Lung (tissue), 11 donors: ENCODE measurements at regions not wholly inside any gene's neighbourhood (a gene's known extent, or its start where the extent isn't known, plus 50 kb on each side); places are given as distances from the start of the nearest gene placed in this dataset.

Source experiments
- ATAC-seq: fragments of 200-7000 bp; cut with Tn5 transposase; one replicate; pipeline ENCODE4 v1.9.1; 2020; ENCODE audit warnings: moderate number of reproducible peaks; ENCODE audit not compliant: insufficient read depth, low FRiP score
- DNase-seq, 3 donors: peaks; one replicate each; pipeline ENCODE4 v3.0.0-alpha.2; 2013 to 2017
- H3K27ac ChIP-seq, 2 donors: one replicate each; pipeline ENCODE4 v1.5.1; 2013; ENCODE audit warnings: mild to moderate bottlenecking in 2 of 2, moderate library complexity in 2 of 2, control low read depth in 1 of 2, inconsistent platforms in 1 of 2, low read depth in 1 of 2, low read length in 1 of 2
- H3K27me3 ChIP-seq, 3 donors: one replicate each; pipeline ENCODE4 v1.5.1; 2013; ENCODE audit warnings: low read length in 2 of 3; ENCODE audit not compliant: control insufficient read depth in 3 of 3, insufficient read depth in 3 of 3
- H3K36me3 ChIP-seq, 4 donors: one replicate each; pipeline ENCODE4 v1.5.1; 2013; ENCODE audit warnings: low read length in 4 of 4, mild to moderate bottlenecking in 1 of 4, moderate library complexity in 1 of 4; ENCODE audit not compliant: control insufficient read depth in 4 of 4, insufficient read depth in 4 of 4
- H3K4me1 ChIP-seq, 5 donors: one replicate each; pipeline ENCODE4 v1.5.1; 2013; ENCODE audit warnings: low read length in 5 of 5, mild to moderate bottlenecking in 2 of 5, moderate library complexity in 1 of 5; ENCODE audit not compliant: control insufficient read depth in 5 of 5, insufficient read depth in 5 of 5
- H3K4me3 ChIP-seq: one replicate; pipeline ENCODE4 v1.5.1; 2013; ENCODE audit warnings: mild to moderate bottlenecking, control low read depth, moderate library complexity
- H3K9ac ChIP-seq, 2 donors: one replicate each; pipeline ENCODE4 v1.5.1; 2013; ENCODE audit warnings: low read length in 2 of 2, control low read depth in 1 of 2; ENCODE audit not compliant: insufficient read depth in 1 of 2
- H3K9me3 ChIP-seq, 4 donors: one replicate each; pipeline ENCODE4 v1.5.1; 2013; ENCODE audit warnings: low read length in 3 of 4, mild to moderate bottlenecking in 1 of 4, moderate library complexity in 1 of 4; ENCODE audit not compliant: control insufficient read depth in 4 of 4, insufficient read depth in 3 of 4
- WGBS, 2 donors: extraction: QIAGEN DNeasy Blood & Tissue Kit; methylation state at CpG; one replicate each; pipeline ENCODE4 v1.1.7; 2013; 5-methylcytosine and 5-hydroxymethylcytosine counted together
- TF ChIP-seq, protein P1 (sequence below): IDR thresholded peaks from 2 replicates; pipeline ENCODE4 v1.5.1; 2012; ENCODE audit warnings: mild to moderate bottlenecking; ENCODE audit errors: control extremely low read depth, extremely low read depth
- donor health status: control.
- donor health status: control.
- donor health status: Bipolar disorder and iron deficiency.
- donor health status: healthy.
- donor health status: DM: yes; HTN: yes; CAD: no.

DNA sequence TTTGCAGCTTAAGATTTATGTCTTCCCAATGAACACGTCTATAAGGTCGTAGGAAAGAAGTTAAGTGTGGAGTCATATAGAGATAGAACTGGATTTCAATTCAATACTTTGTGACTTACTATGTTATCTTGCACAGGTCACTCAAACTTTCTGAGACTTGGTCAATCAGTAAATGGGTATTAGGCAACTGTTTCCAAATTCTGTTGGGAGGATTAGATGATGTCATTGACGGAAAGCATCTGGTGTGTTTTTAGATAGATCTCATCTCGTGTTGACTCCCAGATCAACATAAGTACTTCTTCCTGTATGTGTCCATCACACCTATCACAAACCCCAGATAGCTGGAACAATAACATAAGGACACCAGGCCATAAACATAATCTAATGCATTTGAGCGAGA, 771.1 kb upstream of the FANCL start:
- 75 to 82% methylated on average over 5 of the region's 5 CpGs for WGBS, 2 donors

DNA sequence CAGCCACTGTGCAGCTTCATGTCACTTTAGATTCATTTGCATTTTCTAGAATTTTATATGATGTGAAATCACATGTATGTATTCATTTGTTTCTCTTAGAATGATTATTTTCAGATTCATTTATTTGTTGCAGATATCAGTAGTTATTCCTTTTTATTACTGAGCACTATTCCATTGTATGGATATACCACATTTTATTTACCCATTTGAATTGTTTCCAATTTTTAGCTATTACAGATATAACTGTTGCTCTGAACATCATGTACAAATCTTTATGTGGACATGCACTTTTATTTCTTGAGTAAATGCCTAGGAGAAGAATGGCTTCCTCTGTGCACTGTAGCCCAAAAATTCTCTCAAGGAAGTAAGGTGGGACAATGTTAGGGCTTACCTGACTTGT, 767.8 kb upstream of the FANCL start:
- Histone ChIP-seq H3K4me3 (no peak overlapping the region), H3K9me3 (peaks cover 0 to 2% (median 0%) of the 10 kb centered on the region in 4 donors), H3K4me1 (no peaks in the 10 kb centered on the region), H3K9ac (no peak overlapping the region), H3K27me3 (no peaks in the 10 kb centered on the region), H3K36me3 (no peaks in the 10 kb centered on the region), H3K27ac (no peak overlapping the region)
- DNase-seq (no peak), ATAC-seq (no peak)
- TF ChIP-seq, protein P1, sequence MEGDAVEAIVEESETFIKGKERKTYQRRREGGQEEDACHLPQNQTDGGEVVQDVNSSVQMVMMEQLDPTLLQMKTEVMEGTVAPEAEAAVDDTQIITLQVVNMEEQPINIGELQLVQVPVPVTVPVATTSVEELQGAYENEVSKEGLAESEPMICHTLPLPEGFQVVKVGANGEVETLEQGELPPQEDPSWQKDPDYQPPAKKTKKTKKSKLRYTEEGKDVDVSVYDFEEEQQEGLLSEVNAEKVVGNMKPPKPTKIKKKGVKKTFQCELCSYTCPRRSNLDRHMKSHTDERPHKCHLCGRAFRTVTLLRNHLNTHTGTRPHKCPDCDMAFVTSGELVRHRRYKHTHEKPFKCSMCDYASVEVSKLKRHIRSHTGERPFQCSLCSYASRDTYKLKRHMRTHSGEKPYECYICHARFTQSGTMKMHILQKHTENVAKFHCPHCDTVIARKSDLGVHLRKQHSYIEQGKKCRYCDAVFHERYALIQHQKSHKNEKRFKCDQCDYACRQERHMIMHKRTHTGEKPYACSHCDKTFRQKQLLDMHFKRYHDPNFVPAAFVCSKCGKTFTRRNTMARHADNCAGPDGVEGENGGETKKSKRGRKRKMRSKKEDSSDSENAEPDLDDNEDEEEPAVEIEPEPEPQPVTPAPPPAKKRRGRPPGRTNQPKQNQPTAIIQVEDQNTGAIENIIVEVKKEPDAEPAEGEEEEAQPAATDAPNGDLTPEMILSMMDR: no peak

More for the DNA sequence above, 771.1 kb upstream of the FANCL start:
- H3K27me3 ChIP-seq: no peaks in the 10 kb centered on the region
- H3K9me3 ChIP-seq: peaks cover 0 to 4% (median 0%) of the 10 kb centered on the region in 4 donors
- H3K4me3 ChIP-seq: no peak overlapping the region
- no peak for ATAC-seq
- H3K9ac ChIP-seq: no peak overlapping the region
- no peaks in the 10 kb centered on the region for H3K4me1 ChIP-seq
- no peak for DNase-seq
- H3K27ac ChIP-seq: no peak overlapping the region
- no peaks in the 10 kb centered on the region for H3K36me3 ChIP-seq
- TF ChIP-seq, protein P1: no peak

DNA sequence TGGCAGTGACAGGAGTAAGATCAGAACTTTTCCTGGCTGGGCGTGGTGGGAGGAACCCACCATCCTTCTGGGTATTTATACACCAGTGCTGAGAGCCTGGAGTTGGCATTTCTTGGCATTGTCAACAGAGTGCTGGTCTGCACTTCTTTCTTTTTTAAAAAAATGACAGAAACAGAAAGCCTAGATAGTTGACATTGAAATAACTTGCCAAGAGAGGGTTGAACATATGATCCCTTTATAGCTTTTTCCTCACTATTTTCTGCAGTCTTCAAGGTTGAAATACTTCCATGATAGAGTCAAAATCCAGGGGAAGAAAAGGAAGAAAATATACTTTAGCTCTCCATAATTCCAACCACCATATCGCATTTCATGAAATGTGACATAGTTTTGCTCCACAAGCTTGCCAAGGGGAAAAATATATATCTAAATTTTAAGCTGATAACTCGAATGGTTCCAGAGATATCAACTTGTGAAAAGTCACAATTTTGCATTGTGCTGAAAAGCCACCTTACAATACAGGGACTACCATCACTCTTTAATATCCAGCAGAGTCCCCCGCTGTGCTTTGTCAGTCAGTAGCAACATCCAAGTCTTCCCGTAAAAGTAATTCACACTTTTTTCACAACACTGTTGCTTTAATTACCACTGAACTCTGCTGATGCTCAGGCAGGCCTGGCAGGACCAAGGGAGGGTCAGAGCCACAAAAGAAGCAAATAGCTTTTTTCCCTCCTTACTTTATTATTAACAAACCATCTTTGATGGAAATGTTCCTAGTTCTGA, 764.9 kb upstream of the FANCL start:
- ATAC-seq: no peak
- Histone ChIP-seq H3K27me3 (no peaks in the 10 kb centered on the region), H3K36me3 (no peaks in the 10 kb centered on the region), H3K4me1 (no peaks in the 10 kb centered on the region), H3K9me3 (peaks cover 0 to 2% (median 0%) of the 10 kb centered on the region in 4 donors), H3K27ac (no peak overlapping the region), H3K9ac (no peak overlapping the region), H3K4me3 (no peak overlapping the region)
- TF ChIP-seq, protein P1: no peak
- DNase-seq: no peak
- WGBS, 2 donors: 73 to 88% methylated on average over 5 of the region's 5 CpGs

DNA sequence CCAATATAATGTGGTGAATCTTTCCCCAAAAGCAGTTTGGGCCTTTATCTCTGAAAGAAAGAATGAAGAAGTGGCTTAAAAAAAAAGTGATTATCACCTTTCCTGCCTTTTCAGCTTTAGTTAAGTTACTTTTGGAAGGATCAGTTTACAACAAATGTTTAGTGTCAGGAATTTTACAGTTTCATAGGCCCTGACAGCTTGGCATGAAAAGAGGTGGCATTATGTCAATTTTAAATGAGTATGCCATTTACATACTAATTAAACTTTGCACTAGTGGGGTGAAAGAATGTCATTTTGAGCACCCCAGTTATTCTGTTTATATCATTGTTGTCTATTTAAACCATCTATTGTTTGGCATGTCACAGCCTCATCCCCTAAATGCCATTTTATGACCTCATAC, 763.5 kb upstream of the FANCL start:
- no peaks in the 10 kb centered on the region for H3K27me3 ChIP-seq
- H3K4me3 ChIP-seq: no peak overlapping the region
- H3K4me1 ChIP-seq: no peaks in the 10 kb centered on the region
- H3K36me3 ChIP-seq: no peaks in the 10 kb centered on the region
- H3K9ac ChIP-seq: no peak overlapping the region
- no peak overlapping the region for H3K27ac ChIP-seq
- peaks cover 0 to 2% (median 0%) of the 10 kb centered on the region in 4 donors for H3K9me3 ChIP-seq
- TF ChIP-seq, protein P1: no peak
- ATAC-seq: no peak
- DNase-seq: no peak
